Dermis blood vessel endothelial cell (primary cell): ENCODE measurements at regions not wholly inside any gene's neighbourhood (a gene's known extent, or its start where the extent isn't known, plus 50 kb on each side); places are given as distances from the start of the nearest gene placed in this dataset.
"Not testable (repeated sequence)": the region's sequence is repeated elsewhere in the genome, so short reads cannot be mapped to it uniquely, and the experiment has no call there.

ENCODE experiments used
- DNase-seq: peaks from one replicate; pipeline ENCODE4 v3.0.0; 2010

DNA sequence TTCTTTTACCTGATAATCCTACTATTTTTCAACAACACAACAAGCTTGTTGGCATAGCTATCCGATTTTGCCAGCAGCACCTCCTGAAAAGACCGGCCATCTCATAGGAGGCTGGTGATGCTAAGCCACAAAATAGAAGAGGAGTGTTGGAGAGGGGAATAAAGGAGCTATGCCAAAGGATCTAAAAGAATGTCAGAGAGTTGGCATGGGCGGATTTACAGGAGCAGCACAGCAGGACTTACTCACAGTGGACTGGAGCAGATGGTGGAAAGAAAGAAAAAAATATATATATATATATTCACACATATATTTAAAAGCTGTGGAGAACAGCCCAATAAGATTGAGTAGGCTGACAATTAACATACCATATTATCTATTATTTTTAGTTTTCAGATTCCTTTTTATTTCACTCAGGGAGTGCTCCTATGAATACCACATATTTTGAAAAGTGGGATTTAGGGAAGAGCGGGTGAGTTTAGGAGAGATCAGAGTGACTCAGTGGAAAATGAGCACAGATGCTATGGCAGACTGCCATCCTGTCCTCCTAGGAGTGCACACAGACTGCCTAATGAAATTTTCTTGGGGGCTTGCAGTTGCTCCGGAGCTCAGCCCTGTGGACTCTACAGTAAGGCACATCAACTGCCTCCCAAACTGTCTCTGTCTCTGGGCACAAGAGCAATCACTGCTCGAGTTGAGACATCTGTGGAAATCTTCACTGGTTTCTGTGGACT is 394.4 kb upstream of the CHRM3 start:
- DNase-seq = no peak

DNA sequence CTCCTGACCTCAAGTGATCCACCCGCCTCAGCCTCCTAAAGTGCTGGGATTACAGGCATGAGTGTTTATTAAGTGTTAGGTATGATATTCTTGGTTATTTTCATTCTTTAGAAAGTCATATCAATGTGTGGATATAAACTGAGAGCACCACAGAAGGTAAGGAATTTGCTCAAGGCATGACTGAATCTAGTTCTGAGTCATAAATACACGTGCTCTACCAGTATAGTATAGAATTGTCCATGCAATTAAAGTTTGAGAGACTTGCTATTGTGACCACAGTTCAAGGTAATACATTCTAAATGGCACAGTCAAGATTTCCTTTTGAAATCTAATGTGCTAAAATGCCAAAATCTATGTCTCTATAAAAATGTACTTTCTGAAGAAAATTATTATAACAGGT is 401.1 kb upstream of the CHRM3 start:
- no peak for DNase-seq

DNA sequence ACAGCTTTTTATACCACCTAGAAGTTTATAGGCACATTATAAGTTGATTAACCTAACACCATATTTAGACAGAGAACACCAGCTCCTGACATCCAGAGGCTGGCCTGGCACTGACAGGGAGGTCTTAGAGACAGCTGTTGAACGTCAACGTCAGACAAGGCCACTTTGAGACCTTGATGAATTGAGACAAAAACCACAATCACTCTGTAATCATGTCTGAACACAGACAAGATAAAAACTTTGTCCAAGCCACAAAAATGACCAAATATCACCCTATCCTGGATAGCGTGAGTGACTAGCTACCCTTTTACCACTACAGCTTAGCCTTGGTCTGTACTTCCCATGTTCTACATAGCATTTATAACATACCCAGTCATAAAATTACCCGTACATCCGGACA is 403.6 kb upstream of the CHRM3 start:
- DNase-seq = no peak

DNA sequence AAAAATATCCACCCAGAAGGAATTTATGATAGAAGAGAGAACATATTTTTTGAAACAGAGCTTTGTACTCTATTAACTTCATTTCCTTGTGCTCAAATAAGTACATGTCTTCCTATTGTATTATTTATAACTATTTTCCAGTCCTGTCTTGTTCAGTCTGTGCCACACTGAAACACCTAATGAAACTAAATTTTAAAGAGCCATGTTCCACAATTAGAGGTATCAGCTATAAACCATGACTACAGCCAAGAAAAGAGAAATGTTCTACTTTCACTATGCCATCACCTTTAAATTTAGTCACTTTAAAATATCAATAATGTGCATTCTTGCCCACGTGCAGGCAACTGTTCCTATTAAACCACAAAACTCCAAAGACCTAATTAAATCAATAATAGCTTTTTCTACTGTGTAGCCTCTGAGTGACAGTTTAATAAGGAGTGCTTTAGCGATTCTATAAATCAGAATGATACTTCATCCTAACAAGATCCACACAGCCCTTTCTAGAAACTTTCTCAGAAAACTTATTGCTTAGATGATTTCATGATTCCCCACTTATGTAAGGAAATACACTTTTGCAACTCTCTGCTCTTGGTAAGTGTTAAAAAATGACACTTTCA is 404.9 kb upstream of the CHRM3 start:
- DNase-seq = no peak

DNA sequence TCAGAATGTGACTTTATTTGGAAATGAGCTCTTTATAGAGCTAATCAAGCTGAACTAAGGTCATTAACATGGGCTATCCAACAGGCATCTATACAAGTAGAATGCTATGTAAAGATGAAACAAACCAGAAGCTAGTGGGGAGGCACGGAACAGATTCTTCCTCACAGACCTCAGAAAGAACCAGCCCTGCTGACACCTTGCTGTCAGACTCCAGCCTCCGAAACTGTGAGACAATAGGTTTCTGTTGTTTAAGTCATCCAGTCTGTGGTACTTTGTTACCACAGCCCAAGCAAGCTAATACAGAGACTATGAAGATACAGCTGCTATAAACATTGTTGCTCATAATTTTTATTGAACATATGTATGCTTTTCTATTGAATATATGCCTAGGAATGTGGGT is 406.3 kb upstream of the CHRM3 start:
- no peak for DNase-seq

DNA sequence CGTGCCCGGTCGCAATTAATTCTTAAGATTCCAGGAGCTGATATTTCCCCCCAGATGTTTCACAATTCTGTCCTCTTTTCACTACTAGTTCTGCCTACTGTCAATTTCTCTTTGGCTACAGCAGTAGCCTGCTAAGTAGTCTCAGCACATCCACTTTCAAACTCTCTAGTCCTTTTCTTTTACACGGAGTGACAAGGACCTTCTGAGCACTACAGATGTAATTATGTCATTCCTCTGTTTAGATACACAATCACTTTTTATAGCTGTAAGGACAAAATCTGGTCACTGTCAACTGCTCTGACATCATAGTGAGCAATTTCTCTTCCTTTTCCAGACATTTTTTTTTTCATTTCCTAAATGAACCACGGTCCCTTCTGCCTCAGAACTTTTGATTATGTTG is 421.7 kb upstream of the CHRM3 start:
- no peak for DNase-seq

DNA sequence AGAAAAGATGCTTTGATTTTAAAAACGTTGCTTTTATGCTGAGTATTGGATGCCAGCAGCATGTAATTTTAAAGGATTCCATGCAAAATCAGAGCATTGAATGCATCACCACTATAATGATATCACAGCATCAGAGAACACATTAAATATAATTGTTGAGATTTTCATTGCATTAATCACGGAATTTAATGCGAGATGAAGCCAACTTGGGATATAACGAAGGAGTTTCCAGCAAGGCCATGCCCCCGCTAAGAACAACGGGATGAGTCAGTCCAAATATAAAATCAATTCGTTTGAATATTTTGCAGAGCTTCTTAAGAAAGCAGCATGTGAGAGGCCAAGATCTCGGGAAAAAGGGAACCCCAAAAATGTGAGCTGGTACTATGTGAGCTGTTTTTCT is 423.4 kb upstream of the CHRM3 start:
- DNase-seq = no peak

DNA sequence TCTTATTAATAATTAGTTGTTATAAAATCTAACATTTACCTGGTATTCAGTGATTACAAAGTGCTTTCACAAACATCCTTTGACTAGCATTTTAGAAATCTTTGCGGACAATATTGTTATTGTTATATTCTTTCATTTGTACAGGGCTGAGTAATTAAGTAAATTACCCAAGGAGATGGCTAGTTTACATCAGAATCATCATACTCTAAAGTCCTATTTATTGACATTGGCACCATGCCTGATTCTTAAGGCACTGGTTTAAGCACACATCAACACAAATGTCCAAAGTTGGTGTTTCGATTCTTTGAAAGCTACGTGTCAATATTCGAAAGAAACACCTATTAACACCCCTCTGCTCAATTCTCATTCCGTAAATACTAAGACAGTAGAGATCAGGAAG is 424.6 kb upstream of the CHRM3 start:
- DNase-seq = no peak

DNA sequence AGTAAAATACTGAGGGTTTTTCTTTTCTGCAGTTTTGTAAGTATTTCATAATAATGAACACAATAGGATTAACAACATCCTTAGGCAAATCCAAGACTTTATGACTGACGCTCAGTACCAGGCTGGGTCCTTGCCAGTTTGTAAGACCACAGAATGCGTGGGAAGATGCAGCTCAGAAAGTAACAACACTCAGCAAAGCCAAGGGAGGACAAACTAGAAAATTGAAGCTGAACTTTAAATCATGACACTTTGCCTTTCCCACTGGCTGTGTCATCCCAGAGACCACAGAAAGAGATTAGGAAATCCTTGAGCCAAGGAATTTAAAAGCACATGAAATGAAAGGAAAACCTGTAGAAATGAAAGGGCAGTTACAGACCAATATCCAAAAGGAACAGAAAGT is 426.3 kb upstream of the CHRM3 start:
- no peak for DNase-seq

DNA sequence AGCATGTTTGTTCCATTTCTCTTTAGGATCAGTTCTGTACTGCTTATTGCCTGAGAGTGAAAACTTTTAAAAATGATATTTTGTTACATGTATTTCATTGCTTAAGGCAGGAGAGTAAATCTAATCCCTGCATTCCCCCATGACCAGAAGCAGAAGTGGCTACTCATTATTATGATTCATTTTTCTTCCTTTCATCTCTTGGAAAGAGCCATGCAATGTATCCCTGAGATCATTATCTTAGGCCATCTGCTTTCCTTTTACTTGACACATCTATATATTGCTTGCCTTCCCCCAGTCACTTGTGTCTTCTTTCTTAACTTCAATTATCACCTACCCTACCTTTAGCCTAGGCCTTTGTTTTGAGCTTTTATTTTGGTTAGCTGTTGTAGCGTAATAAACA is 430.4 kb upstream of the CHRM3 start:
- no peak for DNase-seq

DNA sequence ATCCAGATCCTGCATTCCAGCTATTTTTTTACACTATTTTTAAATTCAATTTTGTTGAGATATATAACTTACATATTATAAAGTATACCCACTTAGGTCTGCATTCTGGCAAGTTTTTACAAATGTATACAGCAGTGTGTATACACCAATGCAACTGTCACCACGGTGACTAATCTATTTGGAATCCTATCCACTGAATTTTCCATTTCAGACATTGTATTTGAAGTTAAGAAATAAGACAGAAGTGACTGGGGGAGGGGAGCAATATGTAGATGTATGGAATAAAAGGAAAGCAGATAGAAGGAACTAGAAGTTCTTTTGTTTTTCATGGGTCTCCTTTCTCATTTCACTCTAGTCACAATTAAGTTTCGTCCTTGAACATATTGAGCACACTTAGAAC is 431.5 kb upstream of the CHRM3 start:
- DNase-seq = no peak

DNA sequence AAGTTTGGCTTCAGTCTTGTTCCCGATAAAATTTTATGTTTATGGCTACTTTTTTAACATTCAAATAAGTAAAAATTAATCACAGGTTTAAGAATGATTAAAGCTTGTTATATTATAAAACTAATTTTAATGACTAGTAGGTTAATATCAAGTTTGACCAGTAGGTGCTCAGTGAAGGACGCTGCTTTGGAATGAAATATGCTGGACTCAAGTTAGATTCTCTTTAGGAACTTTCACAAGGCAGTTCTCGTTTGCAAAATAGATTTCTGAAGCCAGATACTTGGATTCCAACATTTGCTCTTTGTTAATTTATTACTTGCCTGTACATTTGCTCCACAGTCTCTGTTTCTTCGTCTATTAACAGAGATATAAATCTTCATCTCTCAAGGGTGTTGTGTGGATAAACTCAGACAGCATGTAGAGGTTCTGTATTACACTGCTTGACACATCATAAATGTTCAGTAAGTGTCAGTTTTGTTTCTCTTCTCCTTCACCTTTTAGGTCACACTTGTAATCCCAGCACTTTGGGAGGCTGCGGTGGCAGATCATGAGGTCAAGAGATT is 432.8 kb upstream of the CHRM3 start:
- no peak for DNase-seq

DNA sequence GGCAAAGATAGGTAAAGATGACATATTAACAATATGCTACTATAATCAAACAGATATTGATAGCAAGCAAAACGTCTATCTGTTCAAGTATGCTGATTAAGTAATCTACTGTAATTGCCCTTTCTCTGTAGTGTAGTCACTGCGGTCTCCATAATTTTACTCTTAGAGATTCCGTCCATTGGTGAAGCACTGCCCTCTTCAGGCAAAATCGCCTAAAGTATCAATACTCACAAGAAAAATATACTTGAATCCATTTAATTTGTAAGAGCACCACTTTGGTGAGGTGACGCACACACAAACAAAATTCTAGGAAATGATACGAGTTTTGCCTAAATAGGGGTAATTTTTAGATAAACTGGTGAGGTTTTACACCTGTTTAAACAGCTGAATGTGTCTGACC is 434.6 kb upstream of the CHRM3 start:
- no peak for DNase-seq

DNA sequence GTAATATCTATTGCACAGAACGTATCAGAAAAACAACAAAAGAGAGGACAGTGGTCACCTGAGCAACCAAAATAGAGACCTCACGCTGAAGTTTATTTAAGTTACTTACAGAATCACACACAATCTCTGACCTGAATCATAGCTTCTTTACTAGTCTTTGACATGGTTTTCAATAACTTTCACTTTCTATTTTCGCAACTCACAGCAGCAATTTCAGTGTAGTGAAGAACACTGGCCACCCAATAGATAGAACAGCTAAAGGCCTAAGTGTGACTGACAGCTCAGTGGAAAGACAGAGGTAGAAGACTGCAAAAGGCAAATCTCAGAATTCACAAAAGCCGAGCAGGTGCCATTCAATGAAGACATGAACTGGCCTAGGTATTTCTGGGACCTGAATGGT is 435.6 kb upstream of the CHRM3 start:
- DNase-seq = no peak

DNA sequence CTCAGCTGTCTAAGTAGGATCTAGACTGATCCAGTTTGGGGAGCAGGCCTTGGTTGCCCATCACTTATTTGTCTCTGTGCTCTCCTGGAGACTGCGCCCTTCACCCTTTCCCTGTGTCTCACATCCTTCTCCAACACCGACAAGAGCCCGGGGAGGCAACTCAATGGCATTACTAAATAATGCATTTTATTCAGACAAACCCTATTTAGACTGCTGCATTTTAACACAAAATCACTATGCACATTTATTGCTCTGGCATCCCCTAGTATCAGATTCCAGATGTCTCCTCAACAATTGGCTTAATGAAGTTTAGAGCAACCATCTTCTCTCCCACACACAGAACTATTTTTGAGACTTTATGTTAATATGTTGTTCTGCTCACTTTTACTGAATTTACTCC is 436.4 kb upstream of the CHRM3 start:
- DNase-seq = no peak

DNA sequence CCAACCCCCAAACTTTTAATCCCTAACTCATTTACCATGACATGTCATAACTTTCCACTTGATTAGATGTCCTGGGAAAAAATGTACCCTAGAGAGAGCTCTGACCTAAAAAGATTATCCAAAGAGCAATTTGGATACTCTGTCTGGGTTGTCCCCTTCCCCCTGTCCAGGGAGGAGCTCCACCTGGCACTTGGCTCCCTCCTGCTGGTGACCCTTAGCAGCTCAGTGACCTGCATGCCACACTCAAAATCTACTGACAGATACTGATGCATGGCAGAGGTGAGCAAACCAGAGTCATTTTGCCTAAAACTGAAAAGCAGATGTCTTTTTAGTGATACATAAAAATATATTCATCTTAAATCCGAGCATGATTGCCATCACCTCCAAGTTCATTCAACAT is 442.3 kb upstream of the CHRM3 start:
- no peak for DNase-seq

DNA sequence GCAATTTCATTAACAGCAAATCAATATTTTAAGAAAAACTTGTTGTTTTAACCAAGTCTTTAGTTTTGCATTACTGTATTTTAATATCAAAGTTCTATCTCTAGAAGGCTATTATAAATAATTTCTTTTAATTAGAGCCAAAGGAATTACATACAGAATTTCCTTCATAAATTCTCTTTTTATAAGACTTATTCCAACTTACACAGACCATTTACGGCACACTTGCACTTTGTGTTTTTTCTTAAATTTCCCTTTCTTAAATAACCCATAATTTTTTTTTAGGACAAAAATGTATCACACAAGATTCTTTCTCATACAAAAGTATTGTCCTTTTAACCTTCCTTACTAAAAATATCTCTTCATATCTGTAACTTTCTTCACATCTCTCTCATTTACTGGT is 458.5 kb upstream of the CHRM3 start:
- no peak for DNase-seq

DNA sequence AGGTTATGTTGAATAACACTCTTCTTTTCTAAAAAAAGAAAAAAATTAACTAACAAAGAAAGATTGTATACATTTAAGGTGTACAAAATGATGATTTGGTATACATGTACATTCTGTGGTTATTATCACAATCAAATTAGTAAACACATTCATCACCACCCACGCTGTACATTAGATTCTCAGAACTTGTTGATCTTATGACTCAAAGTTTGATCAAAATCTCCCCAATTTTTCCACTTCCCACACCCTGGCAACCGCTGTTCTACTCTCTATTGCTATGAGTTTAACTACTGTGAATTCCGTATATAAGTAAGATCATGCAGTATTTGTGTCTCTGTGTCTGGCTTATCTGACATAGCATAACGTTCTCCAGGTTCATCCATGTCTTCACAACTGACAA is 469.5 kb upstream of the CHRM3 start:
- no peak for DNase-seq

DNA sequence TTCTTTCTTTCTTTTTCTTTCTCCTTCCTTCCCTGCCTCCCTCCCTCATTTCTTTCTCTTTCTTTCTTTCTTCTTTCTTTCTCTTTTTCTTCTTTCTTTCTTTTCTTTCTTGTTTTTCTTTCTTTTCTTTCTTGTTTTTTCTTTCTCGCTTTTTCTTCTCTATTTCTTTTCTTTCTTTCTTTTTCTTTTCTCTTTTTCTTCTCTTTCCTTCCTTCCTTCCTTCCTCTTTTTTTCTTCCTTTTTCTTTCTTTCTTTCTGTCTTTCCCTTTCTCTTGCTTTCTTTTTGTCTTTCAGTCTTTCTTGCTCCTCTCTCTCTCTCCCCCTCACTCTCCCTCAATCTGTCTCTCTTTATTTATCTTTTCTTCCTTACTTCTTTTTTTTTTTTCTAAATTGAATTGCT is 472.0 kb upstream of the CHRM3 start:
- no peak for DNase-seq

DNA sequence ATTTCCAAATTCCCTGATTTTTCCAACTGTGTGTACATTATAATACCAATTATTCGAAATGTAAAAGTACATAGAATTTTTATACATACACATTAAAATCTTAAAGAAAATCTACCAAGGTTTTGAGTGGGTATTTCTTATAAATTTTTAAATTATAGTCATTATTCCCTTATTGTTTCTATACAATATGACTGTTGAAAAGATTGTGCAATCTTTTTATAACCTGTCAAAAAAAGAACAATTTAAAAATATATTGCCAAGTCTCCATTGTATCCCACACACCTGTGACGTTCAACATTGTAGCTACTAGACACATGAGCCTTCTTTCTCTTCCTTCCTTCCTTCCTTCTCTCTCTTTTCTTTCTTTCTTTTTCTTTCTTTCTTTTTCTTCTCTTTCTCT is 473.2 kb upstream of the CHRM3 start:
- no peak for DNase-seq

DNA sequence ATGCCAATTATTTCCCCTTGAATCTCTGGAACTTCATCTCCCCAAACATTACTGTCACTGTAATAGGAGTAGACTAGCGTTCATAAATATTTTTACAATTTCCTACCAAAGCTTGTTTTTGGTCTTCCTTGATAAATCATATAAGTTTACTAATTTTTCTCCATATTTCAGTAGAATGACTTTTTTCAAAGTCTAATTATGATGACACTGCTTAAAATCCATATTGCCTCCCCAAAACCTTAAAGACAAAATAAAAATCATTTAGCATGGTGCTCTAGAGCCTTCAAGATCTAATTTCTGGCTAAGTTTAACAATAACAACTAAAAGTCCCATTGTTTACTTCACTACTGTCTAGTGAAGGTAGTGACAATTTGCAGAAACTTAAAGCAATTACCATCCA is 474.2 kb upstream of the CHRM3 start:
- DNase-seq = no peak

DNA sequence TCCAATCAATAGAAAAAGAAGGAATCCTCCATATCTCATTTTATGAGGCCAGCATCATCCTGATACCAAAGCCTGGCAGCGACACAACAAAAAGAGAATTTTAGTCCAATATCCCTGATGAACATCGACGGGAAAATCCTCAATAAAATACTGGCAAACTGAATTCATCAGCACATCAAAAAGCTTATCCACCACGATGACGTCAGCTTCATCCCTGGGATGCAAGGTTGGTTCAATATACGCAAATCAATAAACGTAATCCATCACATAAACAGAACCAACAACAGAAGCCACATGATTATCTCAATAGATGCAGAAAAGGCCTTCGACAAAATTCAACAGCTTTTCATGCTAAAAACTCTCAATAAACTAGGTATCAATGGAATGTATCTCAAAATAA is 483.6 kb upstream of the CHRM3 start:
- DNase-seq = not testable (repeated sequence)

DNA sequence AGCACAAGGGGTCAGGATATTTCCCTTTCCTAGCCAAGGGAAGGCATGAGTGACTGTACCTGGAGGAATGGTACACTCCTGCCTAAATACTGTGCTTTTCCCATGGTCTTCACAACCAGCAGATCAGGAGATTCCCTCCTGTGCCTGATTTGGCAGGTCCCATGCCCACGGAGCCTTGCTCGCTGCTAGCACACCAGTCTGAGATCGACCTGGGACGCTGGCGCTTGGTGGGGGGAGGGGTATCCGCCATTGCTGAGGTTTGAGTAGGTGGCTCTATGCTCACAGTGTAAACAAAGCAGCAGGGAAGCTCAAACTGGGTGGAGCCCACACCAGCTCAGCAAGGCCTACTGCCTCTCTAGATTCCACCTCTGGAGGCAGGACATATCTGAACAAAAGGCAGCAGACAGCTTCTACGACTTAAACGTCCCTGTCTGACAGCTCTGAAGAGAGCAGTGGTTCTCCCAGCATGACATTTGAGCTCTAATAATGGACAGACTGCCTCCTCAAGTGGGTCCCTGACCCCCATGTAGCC is 486.0 kb upstream of the CHRM3 start:
- no peak for DNase-seq

DNA sequence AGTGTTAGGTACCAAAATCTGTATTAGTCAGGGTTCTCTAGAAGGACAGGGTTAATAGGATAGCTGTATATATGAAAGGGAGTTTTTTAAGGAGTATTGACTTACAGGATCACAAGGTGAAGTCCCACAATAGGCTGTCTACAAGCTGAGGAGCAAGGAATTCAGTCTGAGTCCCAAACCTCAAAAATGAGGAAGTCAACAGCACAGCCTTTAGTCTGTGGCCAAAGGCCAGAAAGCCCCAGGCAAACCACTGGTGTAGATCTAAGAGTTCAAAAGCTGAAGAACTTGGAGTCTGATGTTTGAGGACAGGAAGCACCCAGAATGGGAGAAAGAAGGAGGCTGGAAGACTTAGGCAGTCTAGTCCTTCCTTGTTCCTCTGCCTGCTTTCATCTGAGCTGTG is 487.5 kb upstream of the CHRM3 start:
- DNase-seq = no peak

DNA sequence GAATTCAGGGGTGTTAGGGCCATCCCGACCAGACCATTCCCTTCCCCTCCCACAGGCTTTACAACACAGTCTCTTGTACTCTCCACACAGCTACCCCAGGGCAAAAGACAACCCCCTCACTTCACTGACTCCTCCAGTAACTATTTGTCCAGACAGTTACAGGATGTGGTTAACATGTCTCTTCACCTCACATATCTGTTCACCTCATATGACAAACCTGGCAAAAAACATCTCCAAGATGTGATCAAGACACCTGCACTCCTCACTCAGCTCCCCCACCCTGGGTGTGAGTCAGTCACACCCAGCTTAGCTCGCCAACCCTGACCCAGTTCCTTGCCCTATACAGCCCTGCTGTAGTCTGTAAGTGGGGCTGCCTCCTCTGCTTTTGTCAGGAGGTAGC is 490.5 kb upstream of the CHRM3 start:
- no peak for DNase-seq
